HFF-Myc (cell line): ENCODE measurements at regions not wholly inside any gene's neighbourhood (a gene's known extent, or its start where the extent isn't known, plus 50 kb on each side); places are given as distances from the start of the nearest gene placed in this dataset.

Source experiments
- DNase-seq: peaks from one replicate; pipeline ENCODE4 v3.0.0-alpha.2; 2011; ENCODE audit warnings: low read depth; ENCODE audit errors: extremely low read depth
- H3K4me3 ChIP-seq: replicated peaks from 2 replicates; pipeline ENCODE4 v1.5.1; 2011; ENCODE audit warnings: low read depth, mild to moderate bottlenecking, control low read depth, low read length
- TF ChIP-seq, protein P1 (sequence below): IDR thresholded peaks from 2 replicates; pipeline ENCODE4 v1.5.1; 2012; ENCODE audit warnings: mild to moderate bottlenecking, low read depth, low read length, control low read depth; ENCODE audit errors: missing control alignments

GRCh38 chr1:83588140-83588539, 410.8 kb downstream of the TTLL7 start:
- DNase-seq: no peak
- H3K4me3 ChIP-seq: no peak overlapping the region
- TF ChIP-seq, protein P1, sequence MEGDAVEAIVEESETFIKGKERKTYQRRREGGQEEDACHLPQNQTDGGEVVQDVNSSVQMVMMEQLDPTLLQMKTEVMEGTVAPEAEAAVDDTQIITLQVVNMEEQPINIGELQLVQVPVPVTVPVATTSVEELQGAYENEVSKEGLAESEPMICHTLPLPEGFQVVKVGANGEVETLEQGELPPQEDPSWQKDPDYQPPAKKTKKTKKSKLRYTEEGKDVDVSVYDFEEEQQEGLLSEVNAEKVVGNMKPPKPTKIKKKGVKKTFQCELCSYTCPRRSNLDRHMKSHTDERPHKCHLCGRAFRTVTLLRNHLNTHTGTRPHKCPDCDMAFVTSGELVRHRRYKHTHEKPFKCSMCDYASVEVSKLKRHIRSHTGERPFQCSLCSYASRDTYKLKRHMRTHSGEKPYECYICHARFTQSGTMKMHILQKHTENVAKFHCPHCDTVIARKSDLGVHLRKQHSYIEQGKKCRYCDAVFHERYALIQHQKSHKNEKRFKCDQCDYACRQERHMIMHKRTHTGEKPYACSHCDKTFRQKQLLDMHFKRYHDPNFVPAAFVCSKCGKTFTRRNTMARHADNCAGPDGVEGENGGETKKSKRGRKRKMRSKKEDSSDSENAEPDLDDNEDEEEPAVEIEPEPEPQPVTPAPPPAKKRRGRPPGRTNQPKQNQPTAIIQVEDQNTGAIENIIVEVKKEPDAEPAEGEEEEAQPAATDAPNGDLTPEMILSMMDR: no peak

DNA sequence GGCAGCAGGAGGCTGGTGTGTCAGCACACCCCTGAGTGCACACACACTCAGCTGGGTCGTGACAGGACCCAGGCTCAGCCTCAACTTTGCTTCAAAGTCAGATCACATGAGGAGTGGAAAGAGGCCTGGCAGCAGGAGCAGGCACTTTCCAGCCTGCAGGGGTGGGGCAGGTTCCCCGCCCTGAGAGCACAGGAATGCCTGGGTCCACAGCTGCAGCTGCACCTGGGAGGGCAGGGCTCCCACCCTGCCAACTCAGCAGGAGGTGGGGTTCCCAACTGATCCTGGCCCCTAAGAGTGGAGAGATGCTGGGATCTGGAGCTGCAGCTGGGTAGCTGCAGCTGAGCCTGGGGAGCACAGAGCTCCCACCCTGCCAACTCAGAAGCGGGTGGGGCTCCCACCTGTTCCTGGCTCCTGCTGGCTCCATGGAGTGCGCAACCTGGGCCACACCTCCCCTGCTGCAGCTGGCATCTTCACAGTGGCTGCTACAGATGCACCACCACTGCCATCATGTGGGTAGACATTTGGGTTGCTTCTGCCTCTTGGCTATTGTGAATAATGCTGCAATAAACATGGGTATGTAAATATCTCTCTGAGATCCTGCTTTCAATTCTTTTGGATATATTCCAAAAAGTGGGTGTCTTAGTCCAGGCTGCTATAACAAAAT, 415.4 kb downstream of the TTLL7 start:
- TF ChIP-seq, protein P1: peak; percentile 32
- H3K4me3 ChIP-seq: no peak overlapping the region
- peak; percentile 16 for DNase-seq

DNA sequence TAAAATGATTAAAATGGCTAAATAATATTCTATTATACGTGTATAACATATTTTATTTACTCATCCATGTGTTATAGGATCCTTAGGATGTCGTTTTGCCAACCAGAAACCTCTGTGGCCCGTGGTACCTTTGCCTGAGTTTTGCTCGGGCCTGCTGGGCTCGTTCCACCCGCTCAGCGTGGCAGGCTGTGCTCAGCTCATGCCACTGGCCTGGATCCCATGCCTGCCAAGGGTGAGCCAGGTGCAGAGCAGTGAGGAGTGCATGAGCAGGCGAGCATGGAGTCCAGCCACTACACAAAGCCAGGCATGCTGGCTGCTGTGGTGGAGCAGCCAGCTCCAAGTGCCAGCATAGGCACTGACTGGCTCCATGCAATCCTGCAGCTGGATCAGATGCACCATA, 417.2 kb downstream of the TTLL7 start:
- TF ChIP-seq, protein P1: no peak
- H3K4me3 ChIP-seq: no peak overlapping the region
- DNase-seq: no peak

DNA sequence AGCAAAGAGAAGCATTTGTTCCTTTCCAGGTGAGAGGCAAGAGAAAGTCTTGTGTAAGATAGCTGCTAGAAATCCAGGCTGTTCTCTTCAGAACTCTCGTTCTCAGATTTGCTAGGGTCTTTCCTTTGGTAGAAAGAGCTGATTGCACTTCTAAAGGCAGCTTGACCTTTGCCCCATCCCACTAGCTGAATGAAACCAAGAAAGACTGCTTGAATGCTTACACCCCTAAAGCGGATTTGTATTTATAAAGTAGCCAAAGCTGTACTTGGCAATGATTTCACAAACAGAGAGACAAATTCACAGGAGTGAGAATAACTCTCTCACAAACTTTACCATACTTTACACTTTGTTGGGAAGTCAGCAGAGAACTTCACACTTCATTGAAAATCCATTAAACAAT, 424.1 kb downstream of the TTLL7 start:
- TF ChIP-seq, protein P1: no peak
- no peak overlapping the region for H3K4me3 ChIP-seq
- DNase-seq: no peak

DNA sequence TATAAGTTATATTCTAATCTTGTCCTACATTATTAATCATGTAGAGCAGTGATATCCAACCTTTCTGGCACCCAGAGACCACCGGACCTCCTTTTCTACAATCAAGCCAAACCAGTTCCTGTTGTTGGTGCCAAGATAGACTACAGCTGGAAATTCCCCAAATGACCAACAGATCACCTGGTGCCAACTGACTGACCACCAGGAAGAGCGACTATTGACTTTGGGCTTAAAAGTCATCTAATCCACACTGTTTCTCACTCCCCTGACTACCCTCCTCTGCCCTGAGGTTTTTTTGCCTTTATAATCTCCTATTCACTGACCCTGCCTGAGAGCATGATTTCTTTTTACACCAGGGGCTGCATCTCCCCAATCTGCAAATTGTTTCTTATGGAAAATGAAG, 425.2 kb downstream of the TTLL7 start:
- no peak overlapping the region for H3K4me3 ChIP-seq
- TF ChIP-seq, protein P1: no peak
- no peak for DNase-seq

GRCh38 chr1:83571536-83571935, 427.4 kb downstream of the TTLL7 start:
- TF ChIP-seq, protein P1: no peak
- DNase-seq: no peak
- no peak overlapping the region for H3K4me3 ChIP-seq

DNA sequence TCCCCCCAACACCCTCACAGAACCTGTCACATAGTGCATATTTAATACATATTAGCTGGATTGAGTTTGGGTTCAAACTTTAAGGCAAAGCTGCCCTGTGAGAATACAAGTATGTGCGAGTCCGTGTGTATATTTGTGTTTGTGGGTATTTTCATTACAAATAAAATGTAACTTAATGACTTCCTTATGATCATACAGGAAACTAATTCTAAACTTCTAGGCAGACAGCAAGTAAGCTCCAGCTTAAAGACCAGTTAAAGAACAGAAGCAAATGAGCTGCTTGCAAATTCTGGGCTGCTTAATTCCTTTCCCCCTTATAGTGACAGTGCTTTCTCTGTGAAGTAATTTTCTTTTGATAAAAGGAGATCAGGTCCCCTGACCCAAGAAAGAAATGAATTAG, 437.6 kb downstream of the TTLL7 start:
- no peak for DNase-seq
- no peak overlapping the region for H3K4me3 ChIP-seq
- TF ChIP-seq, protein P1: no peak
